Endothelial cell of umbilical vein (primary cell): ENCODE measurements at regions not wholly inside any gene's neighbourhood (a gene's known extent, or its start where the extent isn't known, plus 50 kb on each side); places are given as distances from the start of the nearest gene placed in this dataset.

ENCODE experiments used
- EZH2 ChIP-seq: IDR thresholded peaks from 2 replicates; pipeline ENCODE4 v1.6.1; 2012; ENCODE audit warnings: borderline replicate concordance, low read depth, mild to moderate bottlenecking, moderate library complexity, low read length, inconsistent platforms; ENCODE audit not compliant: severe bottlenecking
- FOS ChIP-seq: IDR thresholded peaks from 2 replicates; pipeline ENCODE4 v1.6.1; 2011; ENCODE audit warnings: mild to moderate bottlenecking, low read length, moderate library complexity, borderline replicate concordance; ENCODE audit not compliant: insufficient read depth
- GATA2 ChIP-seq: IDR thresholded peaks from 2 replicates; pipeline ENCODE4 v1.7.0; 2011; ENCODE audit warnings: low read depth, mild to moderate bottlenecking, moderate library complexity, mixed read lengths, low read length; ENCODE audit not compliant: insufficient read length, insufficient read depth
- JUN ChIP-seq: IDR thresholded peaks from 2 replicates; pipeline ENCODE4 v1.6.1; 2011; ENCODE audit warnings: borderline replicate concordance, low read depth; ENCODE audit not compliant: insufficient read length, insufficient read depth
- POLR2A ChIP-seq: IDR thresholded peaks from 2 replicates; pipeline ENCODE4 v1.6.1; 2012; ENCODE audit warnings: low read depth, mild to moderate bottlenecking, control low read depth, low read length
- POLR2AphosphoS5 ChIP-seq: IDR thresholded peaks from 2 replicates; pipeline ENCODE4 v1.6.1; 2012; ENCODE audit warnings: low read depth, mild to moderate bottlenecking, control low read depth, low read length, moderate library complexity; ENCODE audit not compliant: insufficient read depth
- TF ChIP-seq, protein P1 (sequence below), 2 donors: IDR thresholded peaks; 1 replicate in 1 of 2; 2 replicates in 1 of 2; pipeline ENCODE4 v1.5.1; 2011; ENCODE audit warnings: low read length in 2 of 2, mild to moderate bottlenecking in 2 of 2, moderate library complexity in 2 of 2, control low read depth in 1 of 2, inconsistent platforms in 1 of 2, low read depth in 1 of 2; ENCODE audit not compliant: insufficient read depth in 1 of 2; ENCODE audit errors: extremely low read depth in 1 of 2
- TF ChIP-seq, protein P2 (sequence below): IDR thresholded peaks from 2 replicates; pipeline ENCODE4 v1.6.1; 2011; ENCODE audit not compliant: insufficient read depth, insufficient read length

DNA sequence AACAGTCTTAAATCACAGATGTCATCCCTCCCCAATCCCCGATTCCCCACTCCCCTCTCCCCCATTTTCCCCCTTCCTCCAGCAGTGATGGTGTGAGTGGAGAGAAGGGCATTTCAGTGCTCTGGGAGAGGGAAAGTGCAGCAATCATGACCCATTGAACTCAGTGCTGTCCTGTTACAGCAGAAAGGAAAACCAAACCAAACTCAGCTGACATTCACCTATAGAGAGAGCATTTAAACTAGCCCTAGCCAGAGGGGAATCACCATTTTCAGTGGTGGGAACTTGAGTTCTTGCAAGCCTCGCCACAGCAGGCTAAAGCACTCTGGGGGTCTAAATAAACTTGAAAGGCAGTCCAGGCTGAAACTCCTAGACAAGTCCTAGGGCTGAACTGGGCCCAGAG is 129.9 kb upstream of the COL21A1 start:
- TF ChIP-seq FOS = no peak
- TF ChIP-seq POLR2A = no peak
- TF ChIP-seq, protein P1, sequence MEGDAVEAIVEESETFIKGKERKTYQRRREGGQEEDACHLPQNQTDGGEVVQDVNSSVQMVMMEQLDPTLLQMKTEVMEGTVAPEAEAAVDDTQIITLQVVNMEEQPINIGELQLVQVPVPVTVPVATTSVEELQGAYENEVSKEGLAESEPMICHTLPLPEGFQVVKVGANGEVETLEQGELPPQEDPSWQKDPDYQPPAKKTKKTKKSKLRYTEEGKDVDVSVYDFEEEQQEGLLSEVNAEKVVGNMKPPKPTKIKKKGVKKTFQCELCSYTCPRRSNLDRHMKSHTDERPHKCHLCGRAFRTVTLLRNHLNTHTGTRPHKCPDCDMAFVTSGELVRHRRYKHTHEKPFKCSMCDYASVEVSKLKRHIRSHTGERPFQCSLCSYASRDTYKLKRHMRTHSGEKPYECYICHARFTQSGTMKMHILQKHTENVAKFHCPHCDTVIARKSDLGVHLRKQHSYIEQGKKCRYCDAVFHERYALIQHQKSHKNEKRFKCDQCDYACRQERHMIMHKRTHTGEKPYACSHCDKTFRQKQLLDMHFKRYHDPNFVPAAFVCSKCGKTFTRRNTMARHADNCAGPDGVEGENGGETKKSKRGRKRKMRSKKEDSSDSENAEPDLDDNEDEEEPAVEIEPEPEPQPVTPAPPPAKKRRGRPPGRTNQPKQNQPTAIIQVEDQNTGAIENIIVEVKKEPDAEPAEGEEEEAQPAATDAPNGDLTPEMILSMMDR (IDR thresholded peaks at IDR 0.05; ENCODE audit: extremely low read depth in 1 of 2, insufficient read depth in 1 of 2, low read depth in 1 of 2, low read length in 2 of 2) = no peak
- no peak for TF ChIP-seq POLR2AphosphoS5
- no peak for TF ChIP-seq JUN
- no peak for TF ChIP-seq EZH2
- TF ChIP-seq, protein P2, sequence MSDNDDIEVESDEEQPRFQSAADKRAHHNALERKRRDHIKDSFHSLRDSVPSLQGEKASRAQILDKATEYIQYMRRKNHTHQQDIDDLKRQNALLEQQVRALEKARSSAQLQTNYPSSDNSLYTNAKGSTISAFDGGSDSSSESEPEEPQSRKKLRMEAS = no peak
- TF ChIP-seq GATA2 = no peak
